Chondrocyte (in vitro differentiated cells): ENCODE measurements at regions not wholly inside any gene's neighbourhood (a gene's known extent, or its start where the extent isn't known, plus 50 kb on each side); places are given as distances from the start of the nearest gene placed in this dataset.

Experiments
- DNase-seq: peaks from one replicate; pipeline ENCODE4 v3.0.0; 2021; ENCODE audit warnings: mixed read lengths, low spot score
- H3K27ac Mint-ChIP-seq: one replicate; pipeline ENCODE4 v1.8.0; 2021; ENCODE audit warnings: mild to moderate bottlenecking, moderate library complexity, mixed read lengths; ENCODE audit not compliant: unreplicated experiment
- H3K27me3 Mint-ChIP-seq: 2 replicates; pipeline ENCODE4 v1.8.0; 2021; ENCODE audit warnings: low read depth, mixed read lengths
- H3K36me3 Mint-ChIP-seq: 2 replicates; pipeline ENCODE4 v1.8.0; 2021; ENCODE audit warnings: low read depth, mixed read lengths
- H3K4me1 Mint-ChIP-seq: 2 replicates; pipeline ENCODE4 v1.8.0; 2021; ENCODE audit warnings: low read depth, mild to moderate bottlenecking, mixed read lengths
- H3K4me3 Mint-ChIP-seq: one replicate; pipeline ENCODE4 v1.8.0; 2021; ENCODE audit warnings: mild to moderate bottlenecking, moderate library complexity, mixed read lengths; ENCODE audit not compliant: unreplicated experiment
- H3K9me3 Mint-ChIP-seq: 2 replicates; pipeline ENCODE4 v1.8.0; 2021; ENCODE audit warnings: low read depth, mixed read lengths
- CTCF ChIP-seq: fragments of 200-600 bp; sonication (generic); IDR thresholded peaks from 2 replicates; pipeline ENCODE4 v1.5.0; 2021; ENCODE audit warnings: antibody characterized with exemption, mild to moderate bottlenecking, moderate library complexity

DNA sequence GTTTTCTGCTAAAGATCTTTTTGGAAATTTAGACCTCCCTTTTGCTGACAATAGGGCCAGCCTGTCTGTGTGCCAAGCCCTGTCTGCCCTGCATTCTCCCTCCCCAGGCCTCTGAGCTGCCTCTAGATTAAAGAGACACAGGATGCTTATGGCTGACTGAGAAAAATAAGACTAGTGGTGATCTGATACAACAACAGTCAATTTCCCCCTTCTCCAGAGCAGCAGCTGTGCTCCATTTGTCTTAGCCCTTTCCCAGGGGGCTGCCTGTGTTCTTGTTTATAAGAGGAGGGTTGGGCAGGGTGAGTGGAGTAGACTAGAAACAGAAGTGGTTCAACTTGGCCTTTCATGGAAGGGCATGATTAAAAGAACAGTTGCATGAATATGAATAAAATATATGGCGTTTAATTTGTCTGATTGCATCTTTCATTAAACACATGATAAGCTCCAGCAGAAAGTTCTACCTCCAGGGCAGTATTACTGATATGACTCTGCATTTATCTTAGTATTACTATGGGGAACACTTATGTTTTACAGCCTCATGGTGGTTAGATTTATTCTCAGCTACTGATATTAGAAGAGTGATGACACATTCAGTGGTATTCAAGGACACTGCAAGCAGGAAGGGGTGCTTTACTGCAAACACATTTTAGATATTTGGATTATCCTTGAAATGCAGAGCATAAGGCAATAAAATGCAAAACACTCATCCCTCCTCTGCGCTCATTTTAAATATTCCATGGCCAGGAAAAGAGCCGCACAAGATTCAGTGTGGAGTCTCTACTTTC is 150.2 kb upstream of the CLEC14A start:
- H3K4me1 Mint-ChIP-seq: peaks cover 15% of the 10 kb centered on the region

GRCh38 chr14:38404616-38405015 is 148.7 kb upstream of the CLEC14A start:
- H3K4me1 Mint-ChIP-seq: peaks cover 15% of the 10 kb centered on the region
- H3K27ac Mint-ChIP-seq: no peak overlapping the region
- H3K27me3 Mint-ChIP-seq: peaks cover 7% of the 10 kb centered on the region
- H3K9me3 Mint-ChIP-seq: no peaks in the 10 kb centered on the region
- no peak for DNase-seq
- H3K36me3 Mint-ChIP-seq: no peaks in the 10 kb centered on the region
- H3K4me3 Mint-ChIP-seq: no peak overlapping the region
- TF ChIP-seq CTCF: no peak

More for the DNA sequence above, 150.2 kb upstream of the CLEC14A start:
- no peak for TF ChIP-seq CTCF
- H3K9me3 Mint-ChIP-seq: no peaks in the 10 kb centered on the region
- no peaks in the 10 kb centered on the region for H3K36me3 Mint-ChIP-seq
- no peak overlapping the region for H3K4me3 Mint-ChIP-seq
- peaks cover 3% of the 10 kb centered on the region for H3K27me3 Mint-ChIP-seq
- no peak for DNase-seq
- H3K27ac Mint-ChIP-seq: no peak overlapping the region

DNA sequence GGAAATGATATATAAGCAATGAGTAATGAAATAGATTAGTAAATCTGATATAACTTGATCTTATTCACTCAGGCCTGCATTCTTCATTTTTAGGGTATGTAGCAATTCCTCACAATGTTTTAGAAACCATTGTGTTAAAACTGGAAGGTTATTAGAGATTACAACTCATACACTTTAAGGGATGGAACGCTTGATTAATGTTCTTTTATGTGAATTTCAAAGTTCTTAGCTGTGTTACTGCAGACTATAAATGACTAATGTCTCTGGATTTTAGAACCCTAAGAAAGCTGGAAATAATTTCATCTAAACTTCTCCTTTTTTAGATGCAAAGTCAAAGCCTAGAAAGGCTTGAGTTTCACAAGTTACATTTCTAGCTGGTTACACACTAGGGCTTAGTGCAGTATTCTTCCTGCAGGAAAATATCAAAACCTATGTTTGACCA is 148.2 kb upstream of the CLEC14A start:
- H3K4me1 Mint-ChIP-seq: peaks cover 13% of the 10 kb centered on the region
- no peak for DNase-seq
- H3K9me3 Mint-ChIP-seq: no peaks in the 10 kb centered on the region

DNA sequence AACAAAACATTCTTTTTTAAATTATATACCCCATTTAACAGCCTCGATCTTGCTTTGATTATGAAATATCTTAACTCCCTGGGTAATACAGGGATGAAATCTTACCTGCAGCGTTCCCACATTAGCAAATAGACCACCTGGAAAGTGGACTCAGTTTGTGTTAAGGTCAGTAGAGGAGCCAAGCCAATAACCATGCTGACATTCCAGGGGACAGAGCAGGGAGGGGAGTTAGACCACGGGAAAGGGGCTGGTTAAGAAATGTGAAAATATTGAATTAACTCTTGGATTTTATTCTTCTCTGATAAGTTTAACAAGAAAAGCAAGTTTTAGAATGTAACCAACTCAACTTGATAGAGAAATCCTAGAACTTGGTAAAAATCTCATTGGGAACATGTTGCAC is 144.9 kb upstream of the CLEC14A start:
- no peak overlapping the region for H3K4me3 Mint-ChIP-seq
- no peak for DNase-seq
- peaks cover 12% of the 10 kb centered on the region for H3K27me3 Mint-ChIP-seq
- H3K36me3 Mint-ChIP-seq: no peaks in the 10 kb centered on the region
- peaks cover 8% of the 10 kb centered on the region for H3K4me1 Mint-ChIP-seq
- no peak for TF ChIP-seq CTCF
- no peak overlapping the region for H3K27ac Mint-ChIP-seq
- H3K9me3 Mint-ChIP-seq: no peaks in the 10 kb centered on the region

More for the DNA sequence above, 148.2 kb upstream of the CLEC14A start:
- Mint-ChIP-seq H3K4me3 (no peak overlapping the region), H3K27me3 (peaks cover 7% of the 10 kb centered on the region), H3K36me3 (no peaks in the 10 kb centered on the region), H3K27ac (no peak overlapping the region)
- no peak for TF ChIP-seq CTCF

DNA sequence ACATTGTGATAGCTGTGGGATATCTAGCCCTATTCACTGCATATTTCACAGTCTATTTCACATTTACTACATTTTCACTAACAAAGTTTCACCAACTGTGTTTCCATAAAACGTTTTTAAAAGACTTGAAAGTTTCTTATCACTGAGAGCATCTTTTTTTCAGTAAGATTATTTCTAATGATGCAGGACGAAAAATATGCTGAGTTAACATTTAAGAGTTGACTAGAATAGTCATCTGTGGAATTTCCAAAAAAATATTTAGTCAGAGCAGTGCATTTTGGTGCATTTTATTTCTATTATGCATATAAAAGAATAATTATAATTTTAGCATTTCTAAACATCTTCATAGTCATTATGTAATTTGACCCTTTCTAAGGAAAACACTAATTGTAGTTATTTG is 143.8 kb upstream of the CLEC14A start:
- H3K27ac Mint-ChIP-seq: no peak overlapping the region
- H3K27me3 Mint-ChIP-seq: peaks cover 13% of the 10 kb centered on the region
- no peaks in the 10 kb centered on the region for H3K9me3 Mint-ChIP-seq
- H3K4me3 Mint-ChIP-seq: no peak overlapping the region
- H3K4me1 Mint-ChIP-seq: peaks cover 7% of the 10 kb centered on the region
- no peak for TF ChIP-seq CTCF
- H3K36me3 Mint-ChIP-seq: no peaks in the 10 kb centered on the region
- DNase-seq: no peak
